ENCODE measurements at regions not wholly inside any gene's neighbourhood (a gene's known extent, or its start where the extent isn't known, plus 50 kb on each side); places are given as distances from the start of the nearest gene placed in this dataset.

- TF ChIP-seq, protein P1, sequence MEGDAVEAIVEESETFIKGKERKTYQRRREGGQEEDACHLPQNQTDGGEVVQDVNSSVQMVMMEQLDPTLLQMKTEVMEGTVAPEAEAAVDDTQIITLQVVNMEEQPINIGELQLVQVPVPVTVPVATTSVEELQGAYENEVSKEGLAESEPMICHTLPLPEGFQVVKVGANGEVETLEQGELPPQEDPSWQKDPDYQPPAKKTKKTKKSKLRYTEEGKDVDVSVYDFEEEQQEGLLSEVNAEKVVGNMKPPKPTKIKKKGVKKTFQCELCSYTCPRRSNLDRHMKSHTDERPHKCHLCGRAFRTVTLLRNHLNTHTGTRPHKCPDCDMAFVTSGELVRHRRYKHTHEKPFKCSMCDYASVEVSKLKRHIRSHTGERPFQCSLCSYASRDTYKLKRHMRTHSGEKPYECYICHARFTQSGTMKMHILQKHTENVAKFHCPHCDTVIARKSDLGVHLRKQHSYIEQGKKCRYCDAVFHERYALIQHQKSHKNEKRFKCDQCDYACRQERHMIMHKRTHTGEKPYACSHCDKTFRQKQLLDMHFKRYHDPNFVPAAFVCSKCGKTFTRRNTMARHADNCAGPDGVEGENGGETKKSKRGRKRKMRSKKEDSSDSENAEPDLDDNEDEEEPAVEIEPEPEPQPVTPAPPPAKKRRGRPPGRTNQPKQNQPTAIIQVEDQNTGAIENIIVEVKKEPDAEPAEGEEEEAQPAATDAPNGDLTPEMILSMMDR (IDR thresholded peaks at IDR 0.05; ENCODE audit: low read depth, low read length) = no peak
- no peak for TF ChIP-seq EZH2phosphoT487 (IDR thresholded peaks at IDR 0.05; ENCODE audit: low read depth)
These were observed 494.8 kb upstream of the KLHL29 start for GRCh38 chr2:22890132-22890531.
